ENCODE measurements at regions not wholly inside any gene's neighbourhood (a gene's known extent, or its start where the extent isn't known, plus 50 kb on each side); places are given as distances from the start of the nearest gene placed in this dataset.
"Not testable (repeated sequence)": the region's sequence is repeated elsewhere in the genome, so short reads cannot be mapped to it uniquely, and the experiment has no call there.

GRCh38 chr22:47497666-47498065 is 735.2 kb downstream of the TBC1D22A start:
- TF ChIP-seq, protein P1, sequence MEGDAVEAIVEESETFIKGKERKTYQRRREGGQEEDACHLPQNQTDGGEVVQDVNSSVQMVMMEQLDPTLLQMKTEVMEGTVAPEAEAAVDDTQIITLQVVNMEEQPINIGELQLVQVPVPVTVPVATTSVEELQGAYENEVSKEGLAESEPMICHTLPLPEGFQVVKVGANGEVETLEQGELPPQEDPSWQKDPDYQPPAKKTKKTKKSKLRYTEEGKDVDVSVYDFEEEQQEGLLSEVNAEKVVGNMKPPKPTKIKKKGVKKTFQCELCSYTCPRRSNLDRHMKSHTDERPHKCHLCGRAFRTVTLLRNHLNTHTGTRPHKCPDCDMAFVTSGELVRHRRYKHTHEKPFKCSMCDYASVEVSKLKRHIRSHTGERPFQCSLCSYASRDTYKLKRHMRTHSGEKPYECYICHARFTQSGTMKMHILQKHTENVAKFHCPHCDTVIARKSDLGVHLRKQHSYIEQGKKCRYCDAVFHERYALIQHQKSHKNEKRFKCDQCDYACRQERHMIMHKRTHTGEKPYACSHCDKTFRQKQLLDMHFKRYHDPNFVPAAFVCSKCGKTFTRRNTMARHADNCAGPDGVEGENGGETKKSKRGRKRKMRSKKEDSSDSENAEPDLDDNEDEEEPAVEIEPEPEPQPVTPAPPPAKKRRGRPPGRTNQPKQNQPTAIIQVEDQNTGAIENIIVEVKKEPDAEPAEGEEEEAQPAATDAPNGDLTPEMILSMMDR (IDR thresholded peaks at IDR 0.05) = no peak
- DNase-seq (ENCODE audit: low spot score) = no peak
- H3K4me3 ChIP-seq = no peak overlapping the region

GRCh38 chr22:47495110-47495509 is 732.7 kb downstream of the TBC1D22A start:
- TF ChIP-seq, protein P1 (IDR thresholded peaks at IDR 0.05) = no peak
- Histone ChIP-seq H3K4me3 (no peak overlapping the region), H3K27ac (no peak overlapping the region)
- no peak for DNase-seq (ENCODE audit: low spot score)

More at GRCh38 chr22:47497666-47498065, 735.2 kb downstream of the TBC1D22A start:
- no peak overlapping the region for H3K27ac ChIP-seq

GRCh38 chr22:47488131-47488530 is 725.7 kb downstream of the TBC1D22A start:
- DNase-seq (ENCODE audit: low spot score); H3K4me3 ChIP-seq; H3K27ac ChIP-seq: not testable (repeated sequence)

DNA sequence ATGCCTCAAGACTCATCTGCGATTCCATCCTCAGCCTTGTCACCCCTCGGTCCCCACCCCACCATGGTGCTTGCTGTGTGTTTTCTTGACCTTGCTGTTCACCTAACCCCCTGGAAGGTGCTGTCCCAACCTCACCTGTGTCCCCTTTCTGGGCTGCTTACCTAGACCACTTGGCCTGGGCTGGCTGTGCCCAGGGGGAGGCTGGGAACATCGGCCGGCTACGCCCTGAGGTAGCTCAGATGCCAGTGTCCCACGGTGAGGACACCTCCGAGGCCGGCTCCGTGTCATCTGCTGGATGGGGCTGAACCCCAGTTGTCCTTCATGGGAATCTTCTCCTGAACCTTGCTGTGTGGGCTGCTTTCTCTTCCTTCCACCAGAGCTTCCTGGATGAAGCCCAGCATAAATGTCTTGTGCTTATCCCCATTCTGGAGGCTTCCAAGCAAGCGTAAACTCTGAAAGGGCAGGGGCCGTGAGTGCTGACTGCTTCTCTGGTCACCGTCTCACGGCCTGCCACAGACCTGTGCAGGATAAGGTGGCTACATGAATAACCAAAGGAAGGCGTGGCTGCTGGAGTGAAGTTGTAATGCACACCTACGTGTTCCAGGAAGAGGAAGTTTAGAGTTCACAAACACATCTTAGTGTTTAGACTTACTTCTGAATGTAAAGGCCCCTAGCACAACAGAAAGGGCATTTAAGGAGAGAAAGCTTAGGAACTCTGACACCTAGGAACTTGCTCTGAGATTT is 724.3 kb downstream of the TBC1D22A start:
- DNase-seq (ENCODE audit: low spot score) = no peak
- TF ChIP-seq, protein P1 (IDR thresholded peaks at IDR 0.05) = no peak
- Histone ChIP-seq H3K27ac (no peak overlapping the region), H3K4me3 (no peak overlapping the region)

GRCh38 chr22:47484960-47485569 is 722.6 kb downstream of the TBC1D22A start:
- TF ChIP-seq, protein P1 (IDR thresholded peaks at IDR 0.05) = no peak

GRCh38 chr22:47476231-47476630 is 713.8 kb downstream of the TBC1D22A start:
- Histone ChIP-seq H3K27ac (no peak overlapping the region), H3K4me3 (no peak overlapping the region)
- TF ChIP-seq, protein P1 (IDR thresholded peaks at IDR 0.05) = no peak
- DNase-seq (ENCODE audit: low spot score) = no peak

More at GRCh38 chr22:47484960-47485569, 722.6 kb downstream of the TBC1D22A start:
- no peak overlapping the region for H3K4me3 ChIP-seq
- no peak overlapping the region for H3K27ac ChIP-seq
- DNase-seq (ENCODE audit: low spot score) = no peak

DNA sequence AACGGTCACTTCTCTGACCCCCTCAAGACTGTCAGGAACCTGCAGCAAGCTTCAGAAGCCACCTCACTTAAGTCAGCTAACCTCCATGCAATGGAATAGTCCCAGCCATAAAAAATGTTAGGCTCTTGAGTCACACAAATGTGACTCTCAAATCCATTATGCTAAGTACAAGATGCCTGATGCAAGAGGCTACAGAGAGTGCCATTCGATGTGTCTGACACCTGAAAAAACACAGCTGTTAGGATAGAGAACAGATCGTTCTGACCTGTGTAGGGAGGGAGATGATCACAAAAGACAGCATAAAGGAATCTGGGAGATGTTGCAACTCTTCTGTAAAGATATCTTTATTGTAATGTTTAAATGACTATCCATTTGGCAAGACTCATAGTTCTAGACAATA is 712.4 kb downstream of the TBC1D22A start:
- DNase-seq (ENCODE audit: low spot score) = no peak
- TF ChIP-seq, protein P1 (IDR thresholded peaks at IDR 0.05) = no peak
- Histone ChIP-seq H3K27ac (no peak overlapping the region), H3K4me3 (no peak overlapping the region)
